Activated naive CD8-positive, alpha-beta T cell treated with anti-CD3 and anti-CD28 coated beads for 36 hours (primary cell): ENCODE measurements at regions not wholly inside any gene's neighbourhood (a gene's known extent, or its start where the extent isn't known, plus 50 kb on each side); places are given as distances from the start of the nearest gene placed in this dataset.

Source experiments
- DNase-seq: peaks from one replicate; pipeline ENCODE4 v3.0.0; 2021
- H3K27ac Mint-ChIP-seq: one replicate; pipeline ENCODE4 v1.8.0; 2022; ENCODE audit warnings: mild to moderate bottlenecking, moderate library complexity, mixed read lengths
- H3K27me3 Mint-ChIP-seq: one replicate; pipeline ENCODE4 v1.8.0; 2022; ENCODE audit warnings: mild to moderate bottlenecking, mixed read lengths
- H3K36me3 Mint-ChIP-seq: one replicate; pipeline ENCODE4 v1.8.0; 2021; ENCODE audit warnings: mild to moderate bottlenecking, mixed read lengths
- H3K4me1 Mint-ChIP-seq: one replicate; pipeline ENCODE4 v1.8.0; 2021; ENCODE audit warnings: mixed read lengths
- H3K4me3 Mint-ChIP-seq: one replicate; pipeline ENCODE4 v1.8.0; 2022; ENCODE audit warnings: mild to moderate bottlenecking, moderate library complexity, mixed read lengths
- H3K9me3 Mint-ChIP-seq: one replicate; pipeline ENCODE4 v1.8.0; 2022; ENCODE audit warnings: mixed read lengths

DNA sequence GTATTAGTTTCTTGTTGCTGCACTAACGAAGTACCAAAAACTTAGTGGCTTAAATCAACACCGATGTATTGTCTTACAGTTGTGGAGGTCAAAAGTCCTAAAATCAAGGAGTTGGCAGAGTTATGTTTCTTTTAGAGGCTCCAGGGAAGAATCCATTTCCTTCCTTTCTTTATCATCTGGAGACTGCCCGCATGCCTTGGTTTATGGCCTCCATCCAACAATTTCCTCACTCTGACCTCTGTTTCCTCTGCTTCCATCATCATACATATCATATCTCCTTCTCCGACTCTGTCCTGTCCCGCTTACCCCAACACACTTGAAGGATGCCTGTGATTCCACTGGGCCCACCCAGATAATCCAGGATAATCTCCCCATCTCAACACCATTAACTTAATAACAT is 627.8 kb downstream of the KCNJ2 start:
- Mint-ChIP-seq H3K36me3 (no peaks in the 10 kb centered on the region), H3K27me3 (no peaks in the 10 kb centered on the region), H3K9me3 (no peaks in the 10 kb centered on the region), H3K4me1 (no peaks in the 10 kb centered on the region), H3K27ac (no peak overlapping the region), H3K4me3 (no peak overlapping the region)
- no peak for DNase-seq

DNA sequence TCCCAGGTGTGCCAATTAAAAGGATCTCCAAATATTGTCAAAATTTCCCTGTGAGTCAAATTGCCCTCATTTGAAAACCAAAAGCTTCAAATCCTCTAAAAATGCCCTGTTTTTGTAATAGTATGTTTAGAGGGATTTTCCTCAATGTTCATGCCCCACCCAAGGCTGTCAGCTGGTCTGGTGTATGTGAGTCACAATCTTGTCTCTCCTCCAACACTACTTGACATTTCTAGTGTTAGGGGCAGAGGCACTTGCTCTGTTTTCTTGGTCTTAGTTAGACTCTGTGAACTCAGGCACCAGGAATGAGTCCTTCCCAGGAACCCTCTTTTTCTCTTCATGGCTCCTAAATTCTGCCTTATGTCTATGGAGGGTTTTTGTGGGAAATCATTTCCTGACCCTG is 634.8 kb downstream of the KCNJ2 start:
- no peaks in the 10 kb centered on the region for H3K36me3 Mint-ChIP-seq
- no peak overlapping the region for H3K27ac Mint-ChIP-seq
- no peak overlapping the region for H3K4me3 Mint-ChIP-seq
- H3K9me3 Mint-ChIP-seq: no peaks in the 10 kb centered on the region
- DNase-seq: no peak
- no peaks in the 10 kb centered on the region for H3K27me3 Mint-ChIP-seq
- no peaks in the 10 kb centered on the region for H3K4me1 Mint-ChIP-seq

DNA sequence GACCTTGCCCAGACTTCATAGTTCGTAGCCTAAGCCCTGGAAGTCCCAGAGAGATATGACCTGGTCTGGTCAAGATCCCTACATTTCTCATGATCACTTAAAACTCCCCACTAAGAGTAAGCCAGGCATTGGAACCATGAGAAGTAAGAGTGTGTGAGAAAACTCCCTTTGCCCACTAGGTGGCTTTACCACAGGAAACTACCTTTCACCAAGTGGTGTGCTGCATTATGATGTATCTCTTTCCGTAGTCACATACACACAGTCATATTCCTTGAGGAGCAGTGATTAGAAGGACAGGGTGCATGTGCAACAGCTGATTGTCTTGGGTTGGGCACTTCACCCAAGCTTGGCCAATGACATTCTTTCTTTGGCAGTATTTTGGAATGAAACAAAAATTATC is 639.3 kb downstream of the KCNJ2 start:
- Mint-ChIP-seq H3K4me1 (no peaks in the 10 kb centered on the region), H3K27ac (no peak overlapping the region), H3K36me3 (no peaks in the 10 kb centered on the region), H3K27me3 (no peaks in the 10 kb centered on the region), H3K4me3 (no peak overlapping the region), H3K9me3 (no peaks in the 10 kb centered on the region)
- DNase-seq: no peak

DNA sequence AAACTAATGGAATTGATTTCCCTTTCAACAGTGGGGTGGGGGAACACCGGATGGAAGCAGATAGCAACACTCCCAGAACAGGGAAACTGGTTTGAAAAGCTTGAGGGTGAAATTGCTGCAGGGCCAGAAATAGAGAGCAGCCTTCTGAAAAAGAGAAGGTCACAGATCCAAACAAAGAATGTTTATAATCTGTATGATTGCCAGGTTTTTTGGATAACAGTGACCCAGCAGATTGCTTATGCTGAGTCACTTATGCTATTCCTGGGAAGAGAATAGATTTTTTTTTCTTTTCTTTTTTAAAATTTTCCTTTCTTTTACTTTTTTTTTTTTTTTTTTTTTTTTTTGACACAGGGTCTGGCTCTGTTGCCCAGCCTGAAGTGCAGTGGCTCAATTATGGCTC is 641.3 kb downstream of the KCNJ2 start:
- H3K36me3 Mint-ChIP-seq: no peaks in the 10 kb centered on the region
- H3K4me3 Mint-ChIP-seq: no peak overlapping the region

DNA sequence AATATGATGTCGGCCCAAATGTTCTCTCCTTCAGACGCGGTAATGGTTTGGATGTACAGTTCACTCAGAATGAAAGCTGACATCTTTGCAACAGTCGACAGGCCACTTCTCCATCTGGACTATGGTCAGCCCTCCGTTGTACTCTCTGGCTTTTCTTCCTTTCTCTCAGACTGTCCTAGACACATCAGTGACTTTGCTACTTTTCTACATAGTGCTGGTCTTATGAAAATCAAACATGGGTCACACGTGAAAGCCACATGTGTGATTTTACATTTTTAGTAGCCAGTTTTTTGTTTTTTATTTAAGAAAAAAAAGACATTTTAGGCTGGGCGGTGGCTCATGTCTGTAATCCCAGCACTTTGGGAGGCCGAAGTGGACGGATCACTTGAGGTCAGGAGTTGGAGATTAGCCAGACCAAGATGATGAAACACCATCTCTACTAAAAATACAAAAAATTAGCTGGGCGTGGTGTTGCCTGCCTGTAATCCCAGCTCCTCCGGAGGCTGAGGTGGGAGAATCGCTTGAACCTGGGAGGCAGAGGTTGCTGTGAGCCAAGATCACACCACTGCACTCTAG is 644.1 kb downstream of the KCNJ2 start:
- H3K36me3 Mint-ChIP-seq: no peaks in the 10 kb centered on the region
- no peak overlapping the region for H3K27ac Mint-ChIP-seq
- no peaks in the 10 kb centered on the region for H3K9me3 Mint-ChIP-seq
- no peak overlapping the region for H3K4me3 Mint-ChIP-seq
- H3K27me3 Mint-ChIP-seq: no peaks in the 10 kb centered on the region
- no peaks in the 10 kb centered on the region for H3K4me1 Mint-ChIP-seq
- DNase-seq: no peak

More for the DNA sequence above, 641.3 kb downstream of the KCNJ2 start:
- no peaks in the 10 kb centered on the region for H3K27me3 Mint-ChIP-seq
- no peak overlapping the region for H3K27ac Mint-ChIP-seq
- no peaks in the 10 kb centered on the region for H3K9me3 Mint-ChIP-seq
- H3K4me1 Mint-ChIP-seq: no peaks in the 10 kb centered on the region
- no peak for DNase-seq

DNA sequence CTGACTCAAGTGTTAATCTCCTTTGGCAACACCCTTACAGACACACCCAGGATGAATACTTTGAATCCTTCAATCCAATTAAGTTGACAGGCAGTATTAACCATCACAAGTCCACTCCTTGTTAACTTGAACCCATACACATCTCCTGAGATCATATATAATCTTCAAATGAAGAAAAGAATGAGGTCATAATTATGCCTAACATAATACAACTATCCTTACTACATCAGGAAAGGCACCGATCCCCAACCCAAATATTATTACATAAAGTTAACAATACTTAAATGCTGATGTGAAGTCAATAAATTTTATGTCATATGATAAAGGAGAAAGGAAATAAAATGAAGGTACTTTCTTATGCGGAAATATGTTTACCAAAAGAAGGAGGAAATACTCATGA is 649.9 kb downstream of the KCNJ2 start:
- no peaks in the 10 kb centered on the region for H3K27me3 Mint-ChIP-seq
- no peaks in the 10 kb centered on the region for H3K9me3 Mint-ChIP-seq
- no peak overlapping the region for H3K27ac Mint-ChIP-seq
- no peaks in the 10 kb centered on the region for H3K4me1 Mint-ChIP-seq
- no peak overlapping the region for H3K4me3 Mint-ChIP-seq
- no peak for DNase-seq
- no peaks in the 10 kb centered on the region for H3K36me3 Mint-ChIP-seq

DNA sequence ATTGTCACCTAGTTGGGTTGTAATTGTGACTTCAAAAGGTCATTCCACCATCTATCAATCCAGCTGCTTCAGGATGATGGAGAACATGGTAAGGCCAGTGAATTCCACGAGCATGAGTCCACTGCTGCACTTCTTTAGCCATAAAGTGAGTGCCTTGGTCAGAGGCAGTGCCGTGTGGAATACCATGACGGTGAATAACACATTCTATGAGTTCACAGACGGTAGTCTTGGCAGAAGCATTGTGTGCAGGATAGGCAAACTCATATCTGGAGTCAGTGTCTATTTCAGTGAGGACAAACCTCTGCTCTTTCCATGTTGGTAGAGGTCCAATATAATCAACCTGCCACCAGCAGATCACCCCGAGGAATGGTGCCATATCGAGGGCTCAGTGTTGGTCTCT is 650.9 kb downstream of the KCNJ2 start:
- H3K9me3 Mint-ChIP-seq: no peaks in the 10 kb centered on the region
- H3K36me3 Mint-ChIP-seq: no peaks in the 10 kb centered on the region
- H3K27ac Mint-ChIP-seq: no peak overlapping the region
- no peaks in the 10 kb centered on the region for H3K4me1 Mint-ChIP-seq
- DNase-seq: no peak
- H3K4me3 Mint-ChIP-seq: no peak overlapping the region
- H3K27me3 Mint-ChIP-seq: no peaks in the 10 kb centered on the region

DNA sequence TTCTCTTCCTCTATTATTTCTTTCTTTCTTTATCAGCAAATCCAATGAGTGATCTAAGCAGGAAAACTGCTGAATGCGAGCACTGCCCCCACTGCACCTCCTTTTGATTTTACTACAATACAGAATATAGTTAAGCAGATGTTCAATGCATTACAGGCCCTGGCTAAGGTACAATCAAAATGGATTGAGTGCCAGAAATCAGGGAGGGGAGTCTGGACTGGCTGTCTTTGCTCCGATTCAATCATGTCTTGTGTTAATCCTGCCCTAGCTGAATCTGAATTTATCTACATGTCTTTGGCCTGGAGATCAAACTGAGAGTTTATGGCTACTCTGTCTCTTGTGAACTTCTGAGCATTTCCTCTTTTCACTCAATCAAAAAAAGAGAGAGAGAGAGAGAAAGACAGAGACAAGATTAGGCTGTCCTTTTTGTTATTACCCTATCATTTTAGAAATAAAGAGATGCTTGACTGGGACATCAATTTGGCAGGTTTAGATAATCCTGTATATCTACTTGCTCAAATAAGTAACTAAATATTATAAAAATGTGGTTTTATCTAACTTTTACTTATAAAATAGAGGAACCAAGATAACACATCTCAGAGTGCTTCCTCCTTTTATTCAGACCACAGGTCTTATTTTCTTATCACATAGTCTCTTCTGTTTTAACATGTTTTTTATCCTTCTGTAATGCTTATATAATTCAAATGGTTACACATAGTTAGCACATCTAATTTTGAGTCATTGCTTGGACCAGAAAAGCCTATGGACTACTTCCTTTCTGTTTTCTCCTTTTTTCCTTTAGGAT is 656.2 kb downstream of the KCNJ2 start:
- Mint-ChIP-seq H3K36me3 (no peaks in the 10 kb centered on the region), H3K4me1 (no peaks in the 10 kb centered on the region), H3K4me3 (no peak overlapping the region), H3K27me3 (no peaks in the 10 kb centered on the region), H3K27ac (no peak overlapping the region), H3K9me3 (no peaks in the 10 kb centered on the region)
- DNase-seq: no peak

DNA sequence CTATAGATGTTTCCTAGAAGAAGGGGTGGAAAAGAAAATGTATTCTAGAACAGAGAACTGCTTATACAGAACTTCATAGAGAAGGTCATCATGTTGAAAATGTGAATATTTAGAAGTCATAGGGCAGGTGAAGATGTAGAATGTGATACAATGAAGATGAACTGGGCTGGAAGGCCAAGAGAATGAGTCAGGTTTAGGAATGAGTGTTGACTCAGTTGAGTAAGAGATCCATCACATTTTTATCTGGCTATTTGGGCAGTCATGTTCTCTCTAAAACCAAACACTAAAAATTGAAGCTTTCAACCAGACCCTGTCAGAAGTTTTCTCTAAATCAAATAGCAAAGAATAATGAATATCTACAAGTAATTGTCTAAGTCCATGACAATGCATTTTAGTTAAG is 660.5 kb downstream of the KCNJ2 start:
- H3K36me3 Mint-ChIP-seq: no peaks in the 10 kb centered on the region
- H3K4me1 Mint-ChIP-seq: no peaks in the 10 kb centered on the region
- no peaks in the 10 kb centered on the region for H3K9me3 Mint-ChIP-seq

DNA sequence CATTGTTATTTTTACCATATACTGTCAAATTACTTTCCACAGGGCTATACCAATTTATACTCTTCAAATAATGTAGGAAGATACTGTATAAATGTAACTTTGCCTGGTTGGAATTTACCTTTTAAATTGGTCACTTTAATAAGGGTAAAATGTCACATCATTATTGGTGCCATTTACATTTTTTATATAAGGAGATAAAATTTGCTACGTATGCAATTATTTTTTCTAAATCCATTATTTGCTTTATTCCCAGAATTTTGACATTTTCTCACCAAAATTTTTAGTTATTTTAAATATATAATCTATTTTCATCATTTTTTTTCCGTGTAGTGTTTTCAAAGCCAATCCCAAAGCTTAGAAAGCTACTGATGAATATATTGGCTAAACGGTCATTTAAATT is 664.7 kb downstream of the KCNJ2 start:
- Mint-ChIP-seq H3K4me1 (no peaks in the 10 kb centered on the region), H3K27me3 (no peaks in the 10 kb centered on the region), H3K27ac (no peak overlapping the region), H3K4me3 (no peak overlapping the region), H3K9me3 (no peaks in the 10 kb centered on the region), H3K36me3 (no peaks in the 10 kb centered on the region)
- no peak for DNase-seq

More for the DNA sequence above, 660.5 kb downstream of the KCNJ2 start:
- no peak for DNase-seq
- Mint-ChIP-seq H3K4me3 (no peak overlapping the region), H3K27ac (no peak overlapping the region), H3K27me3 (no peaks in the 10 kb centered on the region)

DNA sequence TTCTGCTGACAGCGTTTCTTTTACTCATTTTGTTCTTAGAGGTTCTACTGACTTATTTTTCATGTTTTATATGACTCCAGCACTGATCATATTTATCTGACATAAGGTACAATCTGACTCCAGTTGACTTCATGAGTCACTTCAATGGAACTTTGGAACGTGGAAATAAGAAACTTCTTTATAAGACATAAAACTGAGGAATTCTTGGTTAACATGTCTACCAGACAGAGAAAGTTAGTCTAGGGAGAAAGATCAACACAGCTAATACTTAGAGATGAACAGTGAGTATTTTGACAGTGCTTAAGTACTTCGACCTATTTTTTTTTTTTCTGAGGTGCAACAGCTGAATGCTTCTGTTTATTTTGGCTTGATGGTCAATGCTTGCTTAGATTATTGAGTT is 679.5 kb downstream of the KCNJ2 start:
- Mint-ChIP-seq H3K4me3 (no peak overlapping the region), H3K36me3 (no peaks in the 10 kb centered on the region), H3K9me3 (peaks cover 4% of the 10 kb centered on the region), H3K27me3 (no peaks in the 10 kb centered on the region), H3K4me1 (no peaks in the 10 kb centered on the region), H3K27ac (no peak overlapping the region)
- no peak for DNase-seq

DNA sequence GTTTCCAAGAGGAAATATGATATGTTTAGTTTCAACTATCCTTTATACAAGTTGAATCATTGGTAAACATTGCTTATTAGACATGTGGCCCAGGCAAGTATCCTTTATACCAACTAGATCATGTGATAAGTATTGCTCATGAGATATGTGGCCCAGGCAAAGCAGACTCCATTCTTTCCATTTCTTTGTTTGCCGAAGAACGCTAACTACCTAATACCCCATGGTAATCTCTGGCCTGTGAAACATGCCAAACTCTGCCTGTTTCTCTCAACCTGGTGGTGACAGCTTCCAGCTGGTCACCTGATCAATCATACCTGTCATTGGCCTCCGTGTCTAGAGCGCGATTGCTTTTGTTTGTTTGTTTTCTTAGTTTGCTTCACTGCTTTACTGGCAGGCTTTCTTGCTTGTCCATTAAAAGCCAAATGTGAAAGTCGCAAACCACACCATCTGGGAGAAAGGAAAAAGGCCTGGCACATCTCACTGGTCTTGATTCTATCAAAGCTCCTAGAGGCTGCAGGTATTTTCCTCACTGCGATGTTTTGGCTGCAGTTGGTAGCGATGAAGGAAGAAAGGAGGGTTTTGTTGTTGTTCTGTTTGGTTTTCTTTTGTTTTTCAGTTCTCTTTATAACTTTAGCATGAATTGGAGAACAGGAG is 686.2 kb downstream of the KCNJ2 start:
- no peak overlapping the region for H3K4me3 Mint-ChIP-seq
- no peaks in the 10 kb centered on the region for H3K9me3 Mint-ChIP-seq
- H3K27ac Mint-ChIP-seq: no peak overlapping the region
- H3K36me3 Mint-ChIP-seq: no peaks in the 10 kb centered on the region
- DNase-seq: no peak
- no peaks in the 10 kb centered on the region for H3K27me3 Mint-ChIP-seq
- no peaks in the 10 kb centered on the region for H3K4me1 Mint-ChIP-seq

DNA sequence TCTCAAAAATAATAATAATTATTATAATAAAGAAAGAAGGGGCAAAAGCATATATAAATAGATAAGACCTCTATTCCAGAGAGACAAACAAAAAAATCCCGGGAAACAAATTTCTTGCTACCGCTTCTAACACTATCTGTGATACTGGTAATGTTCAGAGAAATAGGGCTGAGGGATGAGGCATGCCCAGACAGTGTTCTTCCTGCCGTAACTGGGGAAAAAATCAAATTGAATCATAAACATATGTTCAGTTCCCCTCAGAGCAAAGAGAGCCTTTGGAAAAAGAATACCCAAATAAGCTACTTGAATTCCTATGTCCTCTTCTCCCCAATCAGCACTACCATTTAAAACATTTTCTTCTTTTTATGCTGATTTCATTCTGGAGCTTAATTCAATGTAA is 688.0 kb downstream of the KCNJ2 start:
- H3K9me3 Mint-ChIP-seq: no peaks in the 10 kb centered on the region
- H3K27ac Mint-ChIP-seq: no peak overlapping the region
- no peak overlapping the region for H3K4me3 Mint-ChIP-seq
- H3K36me3 Mint-ChIP-seq: no peaks in the 10 kb centered on the region
- H3K4me1 Mint-ChIP-seq: no peaks in the 10 kb centered on the region
- DNase-seq: no peak
- H3K27me3 Mint-ChIP-seq: no peaks in the 10 kb centered on the region

DNA sequence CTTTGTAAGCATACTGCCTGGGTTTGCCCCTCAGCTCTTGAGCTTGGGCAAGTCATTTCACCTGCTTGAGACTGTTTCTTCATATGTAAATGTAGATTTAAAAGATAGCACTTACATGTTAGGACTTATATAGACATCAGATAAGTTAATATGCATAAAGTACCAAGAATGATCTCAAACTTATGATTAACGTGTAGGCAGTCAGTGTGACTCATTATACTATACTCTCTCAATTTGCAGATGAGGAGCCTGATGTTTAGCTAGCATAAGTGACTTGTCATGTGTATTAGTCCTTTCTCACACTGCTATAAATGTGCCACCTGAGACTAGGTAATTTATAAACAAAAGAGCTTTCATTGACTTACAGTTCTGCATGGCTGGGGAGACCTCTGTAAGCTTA is 690.5 kb downstream of the KCNJ2 start:
- H3K27me3 Mint-ChIP-seq: no peaks in the 10 kb centered on the region
- no peaks in the 10 kb centered on the region for H3K9me3 Mint-ChIP-seq
- no peaks in the 10 kb centered on the region for H3K4me1 Mint-ChIP-seq
- no peak for DNase-seq
- no peaks in the 10 kb centered on the region for H3K36me3 Mint-ChIP-seq
- no peak overlapping the region for H3K4me3 Mint-ChIP-seq
- no peak overlapping the region for H3K27ac Mint-ChIP-seq

DNA sequence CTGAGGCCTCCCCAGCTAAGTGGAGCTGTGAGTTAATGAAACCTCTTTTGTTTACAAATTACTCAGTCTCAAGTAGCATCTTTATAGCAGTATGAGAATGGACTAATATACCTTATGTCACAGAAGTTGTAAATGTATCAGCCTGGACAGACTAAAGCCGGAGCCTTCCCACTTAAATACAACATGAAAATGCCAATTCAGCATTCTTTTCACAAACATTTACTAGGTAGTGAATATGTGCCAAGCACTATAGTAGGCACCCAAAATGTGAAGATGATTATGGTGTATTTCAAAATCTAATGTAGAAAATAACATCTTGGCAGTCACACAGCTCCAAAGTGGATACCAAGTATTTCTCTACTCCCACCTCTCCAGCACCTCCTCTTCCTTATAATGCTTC is 693.0 kb downstream of the KCNJ2 start:
- no peaks in the 10 kb centered on the region for H3K9me3 Mint-ChIP-seq
- H3K36me3 Mint-ChIP-seq: no peaks in the 10 kb centered on the region
- no peak overlapping the region for H3K4me3 Mint-ChIP-seq
- no peak for DNase-seq
- H3K27ac Mint-ChIP-seq: no peak overlapping the region
- no peaks in the 10 kb centered on the region for H3K27me3 Mint-ChIP-seq
- no peaks in the 10 kb centered on the region for H3K4me1 Mint-ChIP-seq
